LNCaP clone FGC (cell line): ENCODE measurements at regions not wholly inside any gene's neighbourhood (a gene's known extent, or its start where the extent isn't known, plus 50 kb on each side); places are given as distances from the start of the nearest gene placed in this dataset.

ENCODE experiments used
- DNase-seq: peaks from one replicate; pipeline ENCODE4 v3.0.0-alpha.2; 2011; ENCODE audit warnings: low read depth
- H3K4me3 ChIP-seq: 2 replicates; pipeline ENCODE4 v1.5.1; 2011; ENCODE audit warnings: mild to moderate bottlenecking, low read depth, low read length, control low read depth
- TF ChIP-seq, protein P1 (sequence below): IDR thresholded peaks from 2 replicates; pipeline ENCODE4 v1.5.1; 2012; ENCODE audit warnings: mild to moderate bottlenecking; ENCODE audit not compliant: control insufficient read depth, insufficient read depth; ENCODE audit errors: extremely low read depth

GRCh38 chr3:110629917-110630316 is 441.7 kb upstream of the NECTIN3 start:
- no peak overlapping the region for H3K4me3 ChIP-seq
- TF ChIP-seq, protein P1, sequence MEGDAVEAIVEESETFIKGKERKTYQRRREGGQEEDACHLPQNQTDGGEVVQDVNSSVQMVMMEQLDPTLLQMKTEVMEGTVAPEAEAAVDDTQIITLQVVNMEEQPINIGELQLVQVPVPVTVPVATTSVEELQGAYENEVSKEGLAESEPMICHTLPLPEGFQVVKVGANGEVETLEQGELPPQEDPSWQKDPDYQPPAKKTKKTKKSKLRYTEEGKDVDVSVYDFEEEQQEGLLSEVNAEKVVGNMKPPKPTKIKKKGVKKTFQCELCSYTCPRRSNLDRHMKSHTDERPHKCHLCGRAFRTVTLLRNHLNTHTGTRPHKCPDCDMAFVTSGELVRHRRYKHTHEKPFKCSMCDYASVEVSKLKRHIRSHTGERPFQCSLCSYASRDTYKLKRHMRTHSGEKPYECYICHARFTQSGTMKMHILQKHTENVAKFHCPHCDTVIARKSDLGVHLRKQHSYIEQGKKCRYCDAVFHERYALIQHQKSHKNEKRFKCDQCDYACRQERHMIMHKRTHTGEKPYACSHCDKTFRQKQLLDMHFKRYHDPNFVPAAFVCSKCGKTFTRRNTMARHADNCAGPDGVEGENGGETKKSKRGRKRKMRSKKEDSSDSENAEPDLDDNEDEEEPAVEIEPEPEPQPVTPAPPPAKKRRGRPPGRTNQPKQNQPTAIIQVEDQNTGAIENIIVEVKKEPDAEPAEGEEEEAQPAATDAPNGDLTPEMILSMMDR: no peak
- DNase-seq: no peak

- TF ChIP-seq, protein P1: no peak
- no peak overlapping the region for H3K4me3 ChIP-seq
- DNase-seq: no peak
Observed at GRCh38 chr3:110644203-110644602, 427.4 kb upstream of the NECTIN3 start.

GRCh38 chr3:110646055-110646454 is 425.6 kb upstream of the NECTIN3 start:
- TF ChIP-seq, protein P1: no peak
- no peak overlapping the region for H3K4me3 ChIP-seq
- no peak for DNase-seq

GRCh38 chr3:110646496-110646895 is 425.1 kb upstream of the NECTIN3 start:
- H3K4me3 ChIP-seq: no peak overlapping the region
- TF ChIP-seq, protein P1: no peak
- DNase-seq: no peak

GRCh38 chr3:110647586-110647985 is 424.0 kb upstream of the NECTIN3 start:
- TF ChIP-seq, protein P1: no peak
- no peak overlapping the region for H3K4me3 ChIP-seq
- DNase-seq: no peak

DNA sequence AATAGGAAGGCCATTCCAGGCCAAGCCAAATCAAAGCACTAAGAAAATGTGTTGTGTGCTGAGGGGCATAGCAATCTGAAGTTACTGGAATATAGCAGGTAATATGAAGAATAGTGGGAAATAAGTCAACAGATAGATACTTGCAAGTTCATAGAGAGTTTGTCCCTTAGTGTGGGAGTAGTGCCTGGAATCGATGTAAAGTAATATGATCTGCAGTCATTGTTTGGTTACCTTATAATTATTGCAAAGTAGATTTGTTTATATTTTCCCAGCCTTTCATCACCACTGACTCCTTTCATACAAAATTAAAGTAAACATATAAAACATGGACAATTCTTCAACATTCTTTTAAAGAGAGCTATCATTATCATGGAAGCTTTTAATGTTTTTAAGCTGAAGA is 420.9 kb upstream of the NECTIN3 start:
- DNase-seq: no peak
- H3K4me3 ChIP-seq: no peak overlapping the region
- TF ChIP-seq, protein P1: no peak

DNA sequence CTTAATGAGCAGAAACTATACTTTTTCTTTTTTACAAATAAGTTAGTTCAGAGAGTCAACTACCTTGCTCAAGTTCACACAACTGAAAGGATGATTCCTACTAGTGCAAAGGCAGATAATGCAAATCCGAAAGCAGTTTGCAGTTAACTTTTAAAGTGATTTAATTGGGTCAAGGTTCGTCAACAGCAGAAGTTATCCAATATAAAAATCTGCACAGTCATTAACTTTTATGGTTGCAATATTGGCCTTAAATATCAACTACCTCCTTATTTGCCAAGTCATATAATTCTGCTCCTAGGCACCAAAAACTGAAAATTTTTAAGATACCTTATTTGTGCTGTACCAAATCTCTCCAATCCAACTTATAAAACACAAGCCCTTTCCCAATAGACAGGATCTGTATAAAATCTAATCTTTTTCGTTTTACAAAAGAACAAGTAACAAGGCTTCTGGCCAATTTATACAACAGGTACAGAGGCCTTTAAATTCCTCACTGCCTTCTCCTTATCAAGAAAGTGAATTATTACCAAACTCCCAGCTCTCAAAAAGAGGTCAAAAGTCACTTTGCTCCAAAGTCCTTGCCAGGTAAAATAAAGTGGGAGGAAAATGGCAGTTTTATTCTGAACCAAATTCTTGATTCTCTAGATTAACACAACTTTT is 416.6 kb upstream of the NECTIN3 start:
- no peak for DNase-seq
- TF ChIP-seq, protein P1: no peak
- H3K4me3 ChIP-seq: no peak overlapping the region
